ENCODE measurements at regions not wholly inside any gene's neighbourhood (a gene's known extent, or its start where the extent isn't known, plus 50 kb on each side); places are given as distances from the start of the nearest gene placed in this dataset.

GRCh38 chr6:113052506-113052905, 705.4 kb downstream of the RFPL4B start:
- H3K27ac Mint-ChIP-seq (ENCODE audit: unreplicated experiment), result peak overlapping the region; percentile 54
- peaks cover 8% of the 10 kb centered on the region for H3K36me3 Mint-ChIP-seq (ENCODE audit: unreplicated experiment)
- DNase-seq (ENCODE audit: extremely low spot score, unreplicated experiment), result no peak
- no peak for TF ChIP-seq CTCF (IDR thresholded peaks at IDR 0.05)
- H3K4me1 Mint-ChIP-seq (ENCODE audit: unreplicated experiment), result peaks cover 53% of the 10 kb centered on the region
- H3K4me3 Mint-ChIP-seq (ENCODE audit: unreplicated experiment), result no peak overlapping the region
- no peaks in the 10 kb centered on the region for H3K27me3 Mint-ChIP-seq (ENCODE audit: unreplicated experiment)
- peaks cover 8% of the 10 kb centered on the region for H3K9me3 Mint-ChIP-seq (ENCODE audit: unreplicated experiment)

DNA sequence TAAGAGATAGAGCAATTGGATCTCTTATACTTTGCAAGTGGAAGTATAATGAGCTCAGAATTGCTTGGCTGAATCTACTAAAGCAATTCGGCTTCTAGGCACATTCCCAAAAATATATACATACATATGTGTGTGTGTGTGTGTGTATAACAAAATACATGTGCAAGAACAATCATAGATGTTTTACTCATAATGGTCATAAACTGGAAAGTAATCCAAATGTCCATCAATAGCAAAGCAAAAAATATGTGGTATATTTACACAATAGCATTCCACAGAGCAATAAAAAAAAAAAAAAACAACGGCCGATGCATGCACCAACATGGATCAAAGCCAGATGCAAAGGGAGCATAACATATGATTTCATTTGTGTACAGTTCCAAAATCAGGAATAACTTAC, 707.9 kb downstream of the RFPL4B start:
- Mint-ChIP-seq H3K4me3 (ENCODE audit: unreplicated experiment) (no peak overlapping the region), H3K9me3 (ENCODE audit: unreplicated experiment) (peaks cover 15% of the 10 kb centered on the region), H3K36me3 (ENCODE audit: unreplicated experiment) (peaks cover 8% of the 10 kb centered on the region), H3K27me3 (ENCODE audit: unreplicated experiment) (no peaks in the 10 kb centered on the region), H3K4me1 (ENCODE audit: unreplicated experiment) (peaks cover 36% of the 10 kb centered on the region), H3K27ac (ENCODE audit: unreplicated experiment) (no peak overlapping the region)
- DNase-seq (ENCODE audit: extremely low spot score, unreplicated experiment), result no peak
- TF ChIP-seq CTCF (IDR thresholded peaks at IDR 0.05), result no peak

DNA sequence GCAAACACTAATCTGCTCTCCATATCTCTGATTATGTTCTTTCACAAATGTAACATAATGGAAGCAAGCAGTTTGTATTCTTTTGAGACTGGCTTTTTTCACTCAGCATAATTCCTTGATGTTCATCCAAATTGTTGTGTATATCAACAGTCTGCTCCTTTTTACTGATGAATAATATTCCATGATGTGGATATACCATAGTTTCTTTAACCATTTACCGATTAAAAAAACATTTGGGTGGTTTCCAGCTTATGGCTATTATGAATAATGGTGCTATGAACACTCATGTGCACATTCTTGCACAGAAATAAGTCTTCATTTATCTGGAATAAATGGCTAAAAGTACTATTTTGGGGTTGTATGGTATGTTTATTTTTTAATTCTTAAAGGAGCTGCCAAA, 708.9 kb downstream of the RFPL4B start:
- no peak overlapping the region for H3K4me3 Mint-ChIP-seq (ENCODE audit: unreplicated experiment)
- H3K4me1 Mint-ChIP-seq (ENCODE audit: unreplicated experiment), result peaks cover 29% of the 10 kb centered on the region
- DNase-seq (ENCODE audit: extremely low spot score, unreplicated experiment), result no peak
- no peak for TF ChIP-seq CTCF (IDR thresholded peaks at IDR 0.05)
- H3K9me3 Mint-ChIP-seq (ENCODE audit: unreplicated experiment), result peaks cover 15% of the 10 kb centered on the region
- peaks cover 10% of the 10 kb centered on the region for H3K36me3 Mint-ChIP-seq (ENCODE audit: unreplicated experiment)
- H3K27me3 Mint-ChIP-seq (ENCODE audit: unreplicated experiment), result no peaks in the 10 kb centered on the region
- H3K27ac Mint-ChIP-seq (ENCODE audit: unreplicated experiment), result no peak overlapping the region

DNA sequence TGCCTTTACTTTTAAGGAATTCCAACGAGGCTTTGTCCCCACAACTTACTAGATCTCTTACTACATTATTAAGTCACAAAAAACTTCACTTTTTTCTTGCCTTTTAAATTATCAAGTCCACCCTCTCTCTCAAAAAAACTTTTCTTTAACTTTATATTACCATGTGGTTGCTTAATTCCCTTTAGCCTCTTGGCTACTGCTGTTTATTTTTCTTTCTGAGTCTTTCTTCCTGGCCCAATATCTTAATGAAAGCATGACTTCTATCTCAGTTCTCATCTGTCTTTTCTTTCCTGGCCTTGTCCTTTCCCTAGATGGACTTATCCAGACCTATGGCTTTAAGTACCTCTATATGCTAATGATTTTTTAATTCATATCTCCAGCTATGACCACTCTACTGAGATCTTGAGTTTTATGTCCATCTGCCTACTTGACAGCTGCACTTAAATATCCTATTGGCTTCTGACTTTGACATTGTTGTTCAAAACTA, 710.5 kb downstream of the RFPL4B start:
- H3K9me3 Mint-ChIP-seq (ENCODE audit: unreplicated experiment), result peaks cover 15% of the 10 kb centered on the region
- DNase-seq (ENCODE audit: extremely low spot score, unreplicated experiment), result no peak
- no peaks in the 10 kb centered on the region for H3K27me3 Mint-ChIP-seq (ENCODE audit: unreplicated experiment)
- no peak overlapping the region for H3K4me3 Mint-ChIP-seq (ENCODE audit: unreplicated experiment)
- peak overlapping the region; percentile 11 for H3K27ac Mint-ChIP-seq (ENCODE audit: unreplicated experiment)
- peaks cover 20% of the 10 kb centered on the region for H3K4me1 Mint-ChIP-seq (ENCODE audit: unreplicated experiment)
- TF ChIP-seq CTCF (IDR thresholded peaks at IDR 0.05), result no peak
- H3K36me3 Mint-ChIP-seq (ENCODE audit: unreplicated experiment), result peaks cover 12% of the 10 kb centered on the region

DNA sequence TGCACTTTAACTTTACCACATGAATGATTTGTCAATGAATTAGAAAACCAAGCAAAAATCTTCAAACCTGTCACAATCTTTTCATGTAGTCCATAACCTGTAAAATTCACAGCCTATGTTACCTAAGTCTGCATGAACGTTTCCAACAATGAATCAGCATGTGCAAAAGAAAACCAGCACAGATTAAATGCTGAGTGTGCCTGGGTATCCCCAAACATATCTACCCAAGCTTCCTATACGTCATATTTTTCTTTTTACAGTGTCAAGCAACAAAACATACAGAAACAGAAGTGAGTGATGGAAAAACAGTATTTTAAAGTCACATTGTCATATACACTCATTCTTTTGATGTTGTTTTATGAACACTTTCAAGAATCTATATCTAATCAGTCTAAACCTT, 713.5 kb downstream of the RFPL4B start:
- Mint-ChIP-seq H3K27me3 (ENCODE audit: unreplicated experiment) (no peaks in the 10 kb centered on the region), H3K4me1 (ENCODE audit: unreplicated experiment) (peaks cover 24% of the 10 kb centered on the region), H3K4me3 (ENCODE audit: unreplicated experiment) (no peak overlapping the region), H3K9me3 (ENCODE audit: unreplicated experiment) (peaks cover 23% of the 10 kb centered on the region), H3K36me3 (ENCODE audit: unreplicated experiment) (peaks cover 26% of the 10 kb centered on the region), H3K27ac (ENCODE audit: unreplicated experiment) (no peak overlapping the region)
- no peak for DNase-seq (ENCODE audit: extremely low spot score, unreplicated experiment)
- TF ChIP-seq CTCF (IDR thresholded peaks at IDR 0.05), result no peak

Data from osteocyte (in vitro differentiated cells).